GM23338 (cell line): ENCODE measurements at regions not wholly inside any gene's neighbourhood (a gene's known extent, or its start where the extent isn't known, plus 50 kb on each side); places are given as distances from the start of the nearest gene placed in this dataset.

Source experiments
- ATAC-seq: fragments of 200-7000 bp; cut with Tn5 transposase; 3 replicates; pipeline ENCODE4 v1.9.1; 2020
- DNase-seq: peaks from one replicate; pipeline ENCODE4 v3.0.0-alpha.2; 2015; ENCODE audit warnings: low spot score
- H2AFZ ChIP-seq: fragments of 200-600 bp; sonication (generic); 2 replicates; pipeline ENCODE4 v1.8.0; 2016; ENCODE audit warnings: antibody characterized with exemption, mild to moderate bottlenecking, moderate library complexity
- H3F3A ChIP-seq: fragments of 200-600 bp; sonication (generic); replicated peaks from 2 replicates; pipeline ENCODE4 v1.8.0; 2017; ENCODE audit warnings: antibody characterized with exemption, mixed run types, low read depth
- H3K27ac ChIP-seq: fragments of 200-600 bp; sonication (generic); 2 replicates; pipeline ENCODE4 v1.6.1; 2016; ENCODE audit warnings: low read depth
- H3K27me3 ChIP-seq: fragments of 200-600 bp; sonication (generic); 2 replicates; pipeline ENCODE4 v1.8.0; 2016; ENCODE audit warnings: mild to moderate bottlenecking, mixed run types, moderate library complexity; ENCODE audit not compliant: insufficient read depth
- H3K36me3 ChIP-seq: fragments of 200-600 bp; sonication (generic); 2 replicates; pipeline ENCODE4 v1.8.0; 2016; ENCODE audit warnings: mild to moderate bottlenecking; ENCODE audit not compliant: insufficient read depth
- H3K4me1 ChIP-seq: fragments of 200-600 bp; sonication (generic); 2 replicates; pipeline ENCODE4 v1.8.0; 2016; ENCODE audit warnings: mild to moderate bottlenecking, moderate library complexity; ENCODE audit not compliant: insufficient read depth
- H3K4me2 ChIP-seq: fragments of 200-600 bp; sonication (generic); 2 replicates; pipeline ENCODE4 v1.7.1; 2017; ENCODE audit warnings: mixed run types
- H3K4me3 ChIP-seq: fragments of 200-600 bp; sonication (generic); 2 replicates; pipeline ENCODE4 v1.6.1; 2016; ENCODE audit warnings: mixed run types
- H3K79me2 ChIP-seq: fragments of 200-600 bp; sonication (generic); replicated peaks from 2 replicates; pipeline ENCODE4 v1.8.0; 2017; ENCODE audit warnings: mild to moderate bottlenecking; ENCODE audit not compliant: insufficient read depth
- H3K9me2 ChIP-seq: fragments of 200-600 bp; sonication (generic); 2 replicates; pipeline ENCODE4 v1.8.0; 2017; ENCODE audit not compliant: insufficient read depth
- H4K20me1 ChIP-seq: fragments of 200-600 bp; sonication (generic); replicated peaks from 2 replicates; pipeline ENCODE4 v1.8.0; 2017; ENCODE audit warnings: mild to moderate bottlenecking; ENCODE audit not compliant: insufficient read depth
- H3K27ac Mint-ChIP-seq: 2 replicates; pipeline ENCODE4 v1.8.0; 2020; ENCODE audit warnings: inconsistent platforms, mild to moderate bottlenecking, moderate library complexity, mixed read lengths
- H3K27me3 Mint-ChIP-seq: 3 replicates; pipeline ENCODE4 v1.8.0; 2022; ENCODE audit warnings: low read depth, mild to moderate bottlenecking, moderate library complexity, mixed read lengths, inconsistent platforms; ENCODE audit not compliant: insufficient read depth, poor library complexity
- H3K36me3 Mint-ChIP-seq: 3 replicates; pipeline ENCODE4 v1.8.0; 2021; ENCODE audit warnings: low read depth, mild to moderate bottlenecking, inconsistent platforms, moderate library complexity, mixed read lengths
- H3K4me1 Mint-ChIP-seq: 3 replicates; pipeline ENCODE4 v1.8.0; 2020; ENCODE audit warnings: mild to moderate bottlenecking, inconsistent platforms, mixed read lengths
- H3K4me3 Mint-ChIP-seq: 3 replicates; pipeline ENCODE4 v1.8.0; 2021; ENCODE audit warnings: moderate library complexity, mild to moderate bottlenecking, inconsistent platforms, mixed read lengths
- H3K9me3 Mint-ChIP-seq: 3 replicates; pipeline ENCODE4 v1.8.0; 2020; ENCODE audit warnings: moderate library complexity, mild to moderate bottlenecking, inconsistent platforms, mixed read lengths
- CTCF ChIP-seq, 2 experiments: fragments of 200-600 bp in 1 of 2; sonication (generic) in 1 of 2; conservative IDR thresholded peaks; 2 replicates each; pipeline versions ENCODE4 v1.5.1 to v1.6.1; 2016 to 2017; ENCODE audit warnings: antibody characterized with exemption in 2 of 2, low read depth in 2 of 2, mild to moderate bottlenecking in 2 of 2, moderate library complexity in 1 of 2
- ETS1 ChIP-seq: IDR thresholded peaks from 2 replicates; pipeline ENCODE4 v1.6.1; 2016; ENCODE audit warnings: antibody characterized with exemption
- EZH2 ChIP-seq: fragments of 200-600 bp; sonication (generic); IDR thresholded peaks from one replicate; pipeline ENCODE4 v1.8.0; 2017; ENCODE audit warnings: antibody characterized with exemption, mild to moderate bottlenecking, low read depth; ENCODE audit not compliant: unreplicated experiment
- NANOG ChIP-seq: IDR thresholded peaks from 2 replicates; pipeline ENCODE4 v1.6.1; 2016; ENCODE audit warnings: antibody characterized with exemption, borderline replicate concordance
- POLR2AphosphoS5 ChIP-seq: IDR thresholded peaks from 2 replicates; pipeline ENCODE4 v1.6.1; 2016; ENCODE audit warnings: antibody characterized with exemption, low read depth
- STAT1 ChIP-seq: IDR thresholded peaks from one replicate; pipeline ENCODE4 v1.6.1; 2016; ENCODE audit warnings: antibody characterized with exemption; ENCODE audit not compliant: unreplicated experiment
- ZNF331 ChIP-seq: fragments of 250-450 bp; sonication (Bioruptor Pico); IDR thresholded peaks from 2 replicates; pipeline ENCODE4 v1.5.0; 2020; ENCODE audit warnings: low read depth, mild to moderate bottlenecking, moderate library complexity
- TF ChIP-seq, protein P1 (sequence below): IDR thresholded peaks from one replicate; pipeline ENCODE4 v1.6.1; 2018; ENCODE audit warnings: antibody characterized with exemption; ENCODE audit not compliant: unreplicated experiment
- TF ChIP-seq, protein P2 (sequence below): fragments of 250-450 bp; sonication (Bioruptor Pico); IDR thresholded peaks from 2 replicates; pipeline ENCODE4 v1.5.0; 2020; ENCODE audit warnings: mild to moderate bottlenecking, moderate library complexity

DNA sequence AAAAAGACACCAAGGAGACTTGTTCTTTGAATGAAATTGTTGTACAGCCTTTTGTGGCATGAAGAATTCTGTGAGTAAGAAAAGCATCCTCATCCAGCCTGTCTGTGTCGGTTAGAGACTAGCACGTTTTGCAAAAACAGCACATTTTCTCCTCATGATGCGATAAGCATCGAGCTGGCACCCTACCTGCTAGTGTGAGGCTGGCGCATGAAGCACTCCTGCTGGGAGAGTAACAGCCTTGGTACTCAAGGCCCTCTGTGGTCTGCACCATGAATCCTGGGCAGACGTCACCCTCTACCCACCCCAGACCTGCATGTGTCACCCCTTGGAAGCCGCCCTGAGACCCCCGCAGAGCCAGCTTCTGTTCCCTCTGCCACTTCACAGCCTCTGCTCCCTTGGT, 92.6 kb upstream of the TMEM132E start (continued):
- TF ChIP-seq EZH2 (no peak), STAT1 (no peak), NANOG (no peak)
- TF ChIP-seq, protein P1, sequence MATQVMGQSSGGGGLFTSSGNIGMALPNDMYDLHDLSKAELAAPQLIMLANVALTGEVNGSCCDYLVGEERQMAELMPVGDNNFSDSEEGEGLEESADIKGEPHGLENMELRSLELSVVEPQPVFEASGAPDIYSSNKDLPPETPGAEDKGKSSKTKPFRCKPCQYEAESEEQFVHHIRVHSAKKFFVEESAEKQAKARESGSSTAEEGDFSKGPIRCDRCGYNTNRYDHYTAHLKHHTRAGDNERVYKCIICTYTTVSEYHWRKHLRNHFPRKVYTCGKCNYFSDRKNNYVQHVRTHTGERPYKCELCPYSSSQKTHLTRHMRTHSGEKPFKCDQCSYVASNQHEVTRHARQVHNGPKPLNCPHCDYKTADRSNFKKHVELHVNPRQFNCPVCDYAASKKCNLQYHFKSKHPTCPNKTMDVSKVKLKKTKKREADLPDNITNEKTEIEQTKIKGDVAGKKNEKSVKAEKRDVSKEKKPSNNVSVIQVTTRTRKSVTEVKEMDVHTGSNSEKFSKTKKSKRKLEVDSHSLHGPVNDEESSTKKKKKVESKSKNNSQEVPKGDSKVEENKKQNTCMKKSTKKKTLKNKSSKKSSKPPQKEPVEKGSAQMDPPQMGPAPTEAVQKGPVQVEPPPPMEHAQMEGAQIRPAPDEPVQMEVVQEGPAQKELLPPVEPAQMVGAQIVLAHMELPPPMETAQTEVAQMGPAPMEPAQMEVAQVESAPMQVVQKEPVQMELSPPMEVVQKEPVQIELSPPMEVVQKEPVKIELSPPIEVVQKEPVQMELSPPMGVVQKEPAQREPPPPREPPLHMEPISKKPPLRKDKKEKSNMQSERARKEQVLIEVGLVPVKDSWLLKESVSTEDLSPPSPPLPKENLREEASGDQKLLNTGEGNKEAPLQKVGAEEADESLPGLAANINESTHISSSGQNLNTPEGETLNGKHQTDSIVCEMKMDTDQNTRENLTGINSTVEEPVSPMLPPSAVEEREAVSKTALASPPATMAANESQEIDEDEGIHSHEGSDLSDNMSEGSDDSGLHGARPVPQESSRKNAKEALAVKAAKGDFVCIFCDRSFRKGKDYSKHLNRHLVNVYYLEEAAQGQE, result no peak

DNA sequence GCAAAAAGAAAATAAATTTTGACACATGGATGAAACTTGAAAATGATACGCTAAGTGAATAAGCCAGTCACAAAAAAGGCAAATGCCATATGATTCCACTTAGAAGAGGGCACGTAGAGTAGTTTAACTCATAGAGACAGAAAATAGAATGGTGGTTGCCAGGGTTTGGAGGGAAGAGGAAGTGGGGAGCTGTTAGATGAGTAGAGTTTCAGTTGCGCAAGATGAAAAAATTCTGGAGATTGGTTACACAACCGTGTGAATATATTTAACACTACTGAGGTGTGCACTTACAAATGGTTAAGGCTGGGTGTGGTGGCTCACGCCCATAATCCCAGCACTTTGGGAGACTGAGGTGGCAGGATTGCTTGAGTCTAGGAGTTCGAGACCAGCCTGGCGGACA, 93.4 kb upstream of the TMEM132E start:
- peaks cover 3% of the 10 kb centered on the region; the same call in 1 of the 3 replicates for H3K4me1 Mint-ChIP-seq
- TF ChIP-seq, protein P2, sequence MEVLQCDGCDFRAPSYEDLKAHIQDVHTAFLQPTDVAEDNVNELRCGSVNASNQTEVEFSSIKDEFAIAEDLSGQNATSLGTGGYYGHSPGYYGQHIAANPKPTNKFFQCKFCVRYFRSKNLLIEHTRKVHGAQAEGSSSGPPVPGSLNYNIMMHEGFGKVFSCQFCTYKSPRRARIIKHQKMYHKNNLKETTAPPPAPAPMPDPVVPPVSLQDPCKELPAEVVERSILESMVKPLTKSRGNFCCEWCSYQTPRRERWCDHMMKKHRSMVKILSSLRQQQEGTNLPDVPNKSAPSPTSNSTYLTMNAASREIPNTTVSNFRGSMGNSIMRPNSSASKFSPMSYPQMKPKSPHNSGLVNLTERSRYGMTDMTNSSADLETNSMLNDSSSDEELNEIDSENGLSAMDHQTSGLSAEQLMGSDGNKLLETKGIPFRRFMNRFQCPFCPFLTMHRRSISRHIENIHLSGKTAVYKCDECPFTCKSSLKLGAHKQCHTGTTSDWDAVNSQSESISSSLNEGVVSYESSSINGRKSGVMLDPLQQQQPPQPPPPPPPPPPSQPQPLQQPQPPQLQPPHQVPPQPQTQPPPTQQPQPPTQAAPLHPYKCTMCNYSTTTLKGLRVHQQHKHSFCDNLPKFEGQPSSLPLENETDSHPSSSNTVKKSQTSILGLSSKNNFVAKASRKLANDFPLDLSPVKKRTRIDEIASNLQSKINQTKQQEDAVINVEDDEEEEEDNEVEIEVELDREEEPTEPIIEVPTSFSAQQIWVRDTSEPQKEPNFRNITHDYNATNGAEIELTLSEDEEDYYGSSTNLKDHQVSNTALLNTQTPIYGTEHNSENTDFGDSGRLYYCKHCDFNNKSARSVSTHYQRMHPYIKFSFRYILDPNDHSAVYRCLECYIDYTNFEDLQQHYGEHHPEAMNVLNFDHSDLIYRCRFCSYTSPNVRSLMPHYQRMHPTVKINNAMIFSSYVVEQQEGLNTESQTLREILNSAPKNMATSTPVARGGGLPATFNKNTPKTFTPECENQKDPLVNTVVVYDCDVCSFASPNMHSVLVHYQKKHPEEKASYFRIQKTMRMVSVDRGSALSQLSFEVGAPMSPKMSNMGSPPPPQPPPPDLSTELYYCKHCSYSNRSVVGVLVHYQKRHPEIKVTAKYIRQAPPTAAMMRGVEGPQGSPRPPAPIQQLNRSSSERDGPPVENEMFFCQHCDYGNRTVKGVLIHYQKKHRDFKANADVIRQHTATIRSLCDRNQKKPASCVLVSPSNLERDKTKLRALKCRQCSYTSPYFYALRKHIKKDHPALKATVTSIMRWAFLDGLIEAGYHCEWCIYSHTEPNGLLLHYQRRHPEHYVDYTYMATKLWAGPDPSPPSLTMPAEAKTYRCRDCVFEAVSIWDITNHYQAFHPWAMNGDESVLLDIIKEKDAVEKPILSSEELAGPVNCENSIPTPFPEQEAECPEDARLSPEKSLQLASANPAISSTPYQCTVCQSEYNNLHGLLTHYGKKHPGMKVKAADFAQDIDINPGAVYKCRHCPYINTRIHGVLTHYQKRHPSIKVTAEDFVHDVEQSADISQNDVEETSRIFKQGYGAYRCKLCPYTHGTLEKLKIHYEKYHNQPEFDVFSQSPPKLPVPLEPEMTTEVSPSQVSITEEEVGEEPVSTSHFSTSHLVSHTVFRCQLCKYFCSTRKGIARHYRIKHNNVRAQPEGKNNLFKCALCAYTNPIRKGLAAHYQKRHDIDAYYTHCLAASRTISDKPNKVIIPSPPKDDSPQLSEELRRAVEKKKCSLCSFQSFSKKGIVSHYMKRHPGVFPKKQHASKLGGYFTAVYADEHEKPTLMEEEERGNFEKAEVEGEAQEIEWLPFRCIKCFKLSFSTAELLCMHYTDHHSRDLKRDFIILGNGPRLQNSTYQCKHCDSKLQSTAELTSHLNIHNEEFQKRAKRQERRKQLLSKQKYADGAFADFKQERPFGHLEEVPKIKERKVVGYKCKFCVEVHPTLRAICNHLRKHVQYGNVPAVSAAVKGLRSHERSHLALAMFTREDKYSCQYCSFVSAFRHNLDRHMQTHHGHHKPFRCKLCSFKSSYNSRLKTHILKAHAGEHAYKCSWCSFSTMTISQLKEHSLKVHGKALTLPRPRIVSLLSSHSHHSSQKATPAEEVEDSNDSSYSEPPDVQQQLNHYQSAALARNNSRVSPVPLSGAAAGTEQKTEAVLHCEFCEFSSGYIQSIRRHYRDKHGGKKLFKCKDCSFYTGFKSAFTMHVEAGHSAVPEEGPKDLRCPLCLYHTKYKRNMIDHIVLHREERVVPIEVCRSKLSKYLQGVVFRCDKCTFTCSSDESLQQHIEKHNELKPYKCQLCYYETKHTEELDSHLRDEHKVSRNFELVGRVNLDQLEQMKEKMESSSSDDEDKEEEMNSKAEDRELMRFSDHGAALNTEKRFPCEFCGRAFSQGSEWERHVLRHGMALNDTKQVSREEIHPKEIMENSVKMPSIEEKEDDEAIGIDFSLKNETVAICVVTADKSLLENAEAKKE, result no peak
- TF ChIP-seq NANOG, result no peak
- no peak for TF ChIP-seq POLR2AphosphoS5
- TF ChIP-seq ETS1, result no peak
- TF ChIP-seq, protein P1, result no peak
- TF ChIP-seq CTCF (conservative IDR thresholded peaks at IDR 0.05; ENCODE audit: low read depth in 2 of 2), result no peak
- TF ChIP-seq ZNF331 (CRISPR knock-in tag), result no peak

More for the DNA sequence above, 93.4 kb upstream of the TMEM132E start:
- Mint-ChIP-seq H3K4me3 (no peak overlapping the region), H3K9me3 (no peaks in the 10 kb centered on the region), H3K27me3 (peaks cover 13% of the 10 kb centered on the region), H3K36me3 (no peaks in the 10 kb centered on the region), H3K27ac (no peak overlapping the region)
- Histone ChIP-seq H3K4me1 (no peaks in the 10 kb centered on the region), H3K27ac (no peak overlapping the region), H4K20me1 (no peaks in the 10 kb centered on the region), H3K27me3 (peaks cover 13% of the 10 kb centered on the region; the same call in 1 of the 2 replicates), H3K4me2 (no peak overlapping the region), H3F3A (no peaks in the 10 kb centered on the region), H3K4me3 (no peak overlapping the region), H3K79me2 (no peaks in the 10 kb centered on the region), H3K36me3 (no peaks in the 10 kb centered on the region; the same call in 1 of the 2 replicates), H2AFZ (no peak overlapping the region), H3K9me2 (no peaks in the 10 kb centered on the region)
- ATAC-seq (no peak), DNase-seq (no peak)
